Hepatocyte (in vitro differentiated cells): ENCODE measurements at regions not wholly inside any gene's neighbourhood (a gene's known extent, or its start where the extent isn't known, plus 50 kb on each side); places are given as distances from the start of the nearest gene placed in this dataset.

Experiments
- EZH2 ChIP-seq: fragments of 200-600 bp; sonication (generic); IDR thresholded peaks from 2 replicates; pipeline ENCODE4 v1.6.1; 2016; ENCODE audit warnings: antibody characterized with exemption, mild to moderate bottlenecking, borderline replicate concordance
- EZH2phosphoT487 ChIP-seq: fragments of 200-600 bp; sonication (generic); IDR thresholded peaks from one replicate; pipeline ENCODE4 v1.6.1; 2018; ENCODE audit warnings: antibody characterized with exemption, mild to moderate bottlenecking, low read depth, moderate library complexity; ENCODE audit not compliant: unreplicated experiment, severe bottlenecking
- TF ChIP-seq, protein P1 (sequence below): fragments of 200-600 bp; sonication (generic); IDR thresholded peaks from 2 replicates; pipeline ENCODE4 v1.5.1; 2016; ENCODE audit warnings: antibody characterized with exemption, mild to moderate bottlenecking; ENCODE audit not compliant: poor library complexity

DNA sequence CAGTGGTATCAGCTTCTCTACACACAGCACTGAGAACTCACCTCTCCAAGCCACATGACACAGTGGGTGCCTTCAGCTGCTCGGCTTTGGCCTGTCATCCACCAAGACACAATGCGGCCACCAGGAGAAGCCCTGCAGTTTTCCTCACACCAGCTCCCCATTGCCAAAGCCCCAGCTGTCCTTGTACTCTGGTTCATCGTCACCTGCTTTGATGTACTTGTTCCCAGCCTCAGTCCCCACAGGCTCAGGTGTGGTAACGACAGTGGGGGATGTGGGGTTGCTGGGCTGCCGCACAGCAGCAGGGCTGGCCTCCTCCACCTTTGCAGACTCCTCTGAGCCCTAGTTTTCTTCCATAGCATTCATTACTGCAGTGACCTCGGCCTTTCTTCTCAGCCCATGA is 387.3 kb downstream of the MEIS1 start:
- TF ChIP-seq, protein P1, sequence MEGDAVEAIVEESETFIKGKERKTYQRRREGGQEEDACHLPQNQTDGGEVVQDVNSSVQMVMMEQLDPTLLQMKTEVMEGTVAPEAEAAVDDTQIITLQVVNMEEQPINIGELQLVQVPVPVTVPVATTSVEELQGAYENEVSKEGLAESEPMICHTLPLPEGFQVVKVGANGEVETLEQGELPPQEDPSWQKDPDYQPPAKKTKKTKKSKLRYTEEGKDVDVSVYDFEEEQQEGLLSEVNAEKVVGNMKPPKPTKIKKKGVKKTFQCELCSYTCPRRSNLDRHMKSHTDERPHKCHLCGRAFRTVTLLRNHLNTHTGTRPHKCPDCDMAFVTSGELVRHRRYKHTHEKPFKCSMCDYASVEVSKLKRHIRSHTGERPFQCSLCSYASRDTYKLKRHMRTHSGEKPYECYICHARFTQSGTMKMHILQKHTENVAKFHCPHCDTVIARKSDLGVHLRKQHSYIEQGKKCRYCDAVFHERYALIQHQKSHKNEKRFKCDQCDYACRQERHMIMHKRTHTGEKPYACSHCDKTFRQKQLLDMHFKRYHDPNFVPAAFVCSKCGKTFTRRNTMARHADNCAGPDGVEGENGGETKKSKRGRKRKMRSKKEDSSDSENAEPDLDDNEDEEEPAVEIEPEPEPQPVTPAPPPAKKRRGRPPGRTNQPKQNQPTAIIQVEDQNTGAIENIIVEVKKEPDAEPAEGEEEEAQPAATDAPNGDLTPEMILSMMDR = no peak
- TF ChIP-seq EZH2 (no peak), EZH2phosphoT487 (no peak)
